Keratinocyte (primary cell): ENCODE measurements at regions not wholly inside any gene's neighbourhood (a gene's known extent, or its start where the extent isn't known, plus 50 kb on each side); places are given as distances from the start of the nearest gene placed in this dataset.

ENCODE experiments used
- DNase-seq: peaks from one replicate; pipeline ENCODE4 v3.0.0-alpha.2; 2011; ENCODE audit warnings: low read depth, missing footprints, low spot score
- FAIRE-seq: peaks from 2 replicates; lab custom pipeline; 2011; peaks lifted over from hg19 to GRCh38; lab: Jason Lieb, UNC
- H2AFZ ChIP-seq: 2 replicates; pipeline ENCODE4 v1.6.0; 2012; ENCODE audit warnings: low read length, control low read depth, inconsistent platforms; ENCODE audit not compliant: control insufficient read depth
- H3K27ac ChIP-seq: 2 replicates; pipeline ENCODE4 v1.5.1; 2011; ENCODE audit warnings: low read length; ENCODE audit not compliant: control insufficient read depth, insufficient read depth
- H3K27me3 ChIP-seq: 3 replicates; pipeline ENCODE4 v1.6.0; 2011; ENCODE audit warnings: low read length; ENCODE audit not compliant: control insufficient read depth, insufficient read depth; ENCODE audit errors: extremely low read depth
- H3K36me3 ChIP-seq, 2 experiments: 2 replicates in 1 of 2; 3 replicates in 1 of 2; pipeline ENCODE4 v1.5.1; 2011; ENCODE audit warnings: low read length in 2 of 2, mild to moderate bottlenecking in 1 of 2; ENCODE audit not compliant: control insufficient read depth in 2 of 2, insufficient read depth in 2 of 2; ENCODE audit errors: extremely low read depth in 1 of 2
- H3K4me1 ChIP-seq: 3 replicates; pipeline ENCODE4 v1.5.1; 2011; ENCODE audit warnings: low read length; ENCODE audit not compliant: control insufficient read depth, insufficient read depth; ENCODE audit errors: extremely low read depth
- H3K4me2 ChIP-seq: 3 replicates; pipeline ENCODE4 v1.6.0; 2011; ENCODE audit warnings: low read depth, low read length; ENCODE audit not compliant: control insufficient read depth, insufficient read depth; ENCODE audit errors: extremely low read depth
- H3K4me3 ChIP-seq, 3 experiments: fragments of 200-600 bp in 1 of 3; sonication (generic) in 1 of 3; 2 replicates in 2 of 3; 3 replicates in 1 of 3; pipeline ENCODE4 v1.5.1; 2011 to 2016; ENCODE audit warnings: low read length in 3 of 3, mild to moderate bottlenecking in 3 of 3, control low read depth in 2 of 3, inconsistent platforms in 1 of 3, low read depth in 1 of 3, mixed read lengths in 1 of 3, mixed run types in 1 of 3, moderate library complexity in 1 of 3; ENCODE audit not compliant: control insufficient read depth in 2 of 3, insufficient read depth in 2 of 3; ENCODE audit errors: extremely low read depth in 1 of 3
- H3K79me2 ChIP-seq: 2 replicates; pipeline ENCODE4 v1.6.0; 2012; ENCODE audit warnings: low read length; ENCODE audit not compliant: control insufficient read depth, insufficient read depth
- H3K9ac ChIP-seq: 3 replicates; pipeline ENCODE4 v1.6.0; 2011; ENCODE audit warnings: low read length; ENCODE audit not compliant: control insufficient read depth, insufficient read depth; ENCODE audit errors: extremely low read depth
- H3K9me1 ChIP-seq: 3 replicates; pipeline ENCODE4 v1.6.0; 2011; ENCODE audit warnings: low read length; ENCODE audit not compliant: control insufficient read depth, insufficient read depth; ENCODE audit errors: extremely low read depth
- H3K9me3 ChIP-seq: 2 replicates; pipeline ENCODE4 v1.5.1; 2012; ENCODE audit warnings: low read depth, low read length; ENCODE audit not compliant: control insufficient read depth
- H4K20me1 ChIP-seq: 3 replicates; pipeline ENCODE4 v1.6.0; 2011; ENCODE audit warnings: low read length; ENCODE audit not compliant: control insufficient read depth, insufficient read depth; ENCODE audit errors: extremely low read depth
- CTCF ChIP-seq, 3 experiments: IDR thresholded peaks in 1 of 3; conservative IDR thresholded peaks in 1 of 3; optimal IDR thresholded peaks in 1 of 3; 2 replicates in 2 of 3; 3 replicates in 1 of 3; pipeline versions ENCODE3 to v1.5.1; 2011; ENCODE audit warnings: low read length in 3 of 3, mild to moderate bottlenecking in 3 of 3, moderate library complexity in 2 of 3, control low read depth in 1 of 3, inconsistent platforms in 1 of 3; ENCODE audit not compliant: insufficient read depth in 2 of 3; ENCODE audit errors: extremely low read depth in 1 of 3
- EZH2 ChIP-seq: IDR thresholded peaks from one replicate; pipeline ENCODE4 v1.6.1; 2012; ENCODE audit warnings: inconsistent platforms, mild to moderate bottlenecking, low read length, moderate library complexity
- dilution Hi-C: fragments of 300-500 bp; cut with MboI; formaldehyde crosslinking; loops from one replicate; pipeline ENCODE4 v1.7.0; 2020; ENCODE audit warnings: low sequenced_read_pairs; ENCODE audit not compliant: extremely low pct_ligation_motif_present

- no peaks in the 10 kb centered on the region for H3K36me3 ChIP-seq
- FAIRE-seq: no peak
- H3K4me3 ChIP-seq: no peak overlapping the region
- no peak overlapping the region for H2AFZ ChIP-seq
- TF ChIP-seq CTCF (optimal IDR thresholded peaks at IDR 0.05 in 1 of 3, IDR thresholded peaks at IDR 0.05 in 1 of 3, conservative IDR thresholded peaks at IDR 0.05 in 1 of 3; ENCODE audit: extremely low read depth in 1 of 3, insufficient read depth in 2 of 3, low read length in 3 of 3) (no peak), EZH2 (no peak)
- H4K20me1 ChIP-seq: no peaks in the 10 kb centered on the region
- dilution Hi-C loops: no loop called here
- no peak for DNase-seq
- H3K9me3 ChIP-seq: no peaks in the 10 kb centered on the region
- no peaks in the 10 kb centered on the region for H3K9me1 ChIP-seq
- H3K9ac ChIP-seq: no peak overlapping the region
- H3K27ac ChIP-seq: no peak overlapping the region
- H3K27me3 ChIP-seq: no peaks in the 10 kb centered on the region
- no peaks in the 10 kb centered on the region for H3K4me1 ChIP-seq
- no peak overlapping the region for H3K4me2 ChIP-seq
- no peaks in the 10 kb centered on the region for H3K79me2 ChIP-seq
Observed at GRCh38 chr14:106029959-106030358, 503.6 kb downstream of the TMEM121 start.

GRCh38 chr14:106037380-106037779, 511.0 kb downstream of the TMEM121 start:
- H2AFZ ChIP-seq: no peak overlapping the region
- FAIRE-seq (no peak), DNase-seq (no peak)
- no peaks in the 10 kb centered on the region for H4K20me1 ChIP-seq
- dilution Hi-C loops: no loop called here
- no peak overlapping the region for H3K4me2 ChIP-seq
- no peaks in the 10 kb centered on the region for H3K79me2 ChIP-seq
- H3K9ac ChIP-seq: no peak overlapping the region
- no peaks in the 10 kb centered on the region for H3K9me3 ChIP-seq
- H3K27ac ChIP-seq: no peak overlapping the region
- H3K9me1 ChIP-seq: no peaks in the 10 kb centered on the region
- H3K36me3 ChIP-seq: no peaks in the 10 kb centered on the region
- H3K27me3 ChIP-seq: no peaks in the 10 kb centered on the region
- TF ChIP-seq EZH2 (no peak), CTCF (optimal IDR thresholded peaks at IDR 0.05 in 1 of 3, IDR thresholded peaks at IDR 0.05 in 1 of 3, conservative IDR thresholded peaks at IDR 0.05 in 1 of 3; ENCODE audit: extremely low read depth in 1 of 3, insufficient read depth in 2 of 3, low read length in 3 of 3) (no peak)
- no peaks in the 10 kb centered on the region for H3K4me1 ChIP-seq
- H3K4me3 ChIP-seq: no peak overlapping the region
